ENCODE measurements at regions not wholly inside any gene's neighbourhood (a gene's known extent, or its start where the extent isn't known, plus 50 kb on each side); places are given as distances from the start of the nearest gene placed in this dataset.
"Not testable (repeated sequence)": the region's sequence is repeated elsewhere in the genome, so short reads cannot be mapped to it uniquely, and the experiment has no call there.

DNA sequence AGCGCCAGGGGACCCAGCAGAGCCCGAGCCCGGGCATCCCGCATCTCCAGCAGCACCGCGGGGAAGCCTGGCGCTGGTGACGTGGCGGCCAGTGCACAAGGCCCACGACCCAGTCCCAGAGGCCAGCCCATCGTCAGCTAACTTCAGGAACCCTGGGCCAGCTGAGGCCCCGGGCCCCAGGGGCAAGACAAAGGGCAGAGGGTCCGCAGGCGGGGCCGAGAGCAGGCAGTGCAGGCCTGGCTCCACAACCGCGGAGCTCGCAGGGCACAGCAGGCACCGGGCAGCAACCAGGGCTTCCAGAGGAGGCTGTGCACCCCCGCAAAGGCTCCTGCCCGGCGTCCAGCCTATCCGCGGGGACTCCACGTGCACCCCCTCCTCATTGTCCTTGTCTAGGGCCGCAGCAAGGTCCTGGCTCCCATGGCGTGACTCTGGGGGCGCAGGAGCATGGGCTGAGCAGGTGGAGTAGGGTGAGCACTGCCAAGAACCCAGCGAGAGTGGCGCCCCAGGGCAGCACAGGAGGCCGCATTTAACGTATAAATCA is 352.5 kb downstream of the KCNJ18 start:
- DNase-seq; H3K4me1 Mint-ChIP-seq (ENCODE audit: low read depth, unreplicated experiment); H3K4me3 ChIP-seq (ENCODE audit: low read depth, low read length); H3K9me3 ChIP-seq; H3K36me3 Mint-ChIP-seq (ENCODE audit: insufficient read depth, unreplicated experiment); H3K4me1 ChIP-seq; H3K4me3 Mint-ChIP-seq (ENCODE audit: unreplicated experiment); intact Hi-C loops (cut with micrococcal nuclease; ENCODE audit: unreplicated experiment); H3K9me3 Mint-ChIP-seq (ENCODE audit: unreplicated experiment); H3K27me3 Mint-ChIP-seq (ENCODE audit: insufficient read depth, unreplicated experiment); H3K27me3 ChIP-seq (replicated peaks; ENCODE audit: control insufficient read depth, insufficient read depth, low read length); H3K27ac Mint-ChIP-seq (ENCODE audit: unreplicated experiment); H3K36me3 ChIP-seq (ENCODE audit: control insufficient read depth, insufficient read depth, low read length); BruUV-seq (replicated peaks); POLR2A ChIA-PET; CTCF ChIA-PET: not testable (repeated sequence)

DNA sequence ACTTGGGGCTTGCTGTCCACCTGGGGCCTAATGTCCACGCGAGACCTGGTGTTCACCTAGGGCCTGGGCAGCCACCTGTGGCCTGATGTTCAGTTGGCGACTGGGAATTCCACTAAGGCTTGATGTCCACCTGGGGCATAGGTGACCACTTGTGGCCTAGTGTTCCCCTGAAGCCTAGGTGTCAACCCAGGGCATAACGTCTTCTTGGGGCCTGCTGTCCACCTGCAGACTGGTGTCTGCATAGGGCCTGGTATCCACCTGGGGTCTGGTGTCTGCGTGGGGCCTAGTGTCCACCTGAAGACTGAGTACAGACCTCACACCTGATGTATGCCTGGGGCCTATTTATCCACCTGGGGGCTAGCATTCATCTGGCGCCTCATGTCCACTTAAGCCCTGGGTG is 355.2 kb downstream of the KCNJ18 start:
- CTCF ChIA-PET; POLR2A ChIA-PET; H3K36me3 ChIP-seq (ENCODE audit: control insufficient read depth, insufficient read depth, low read length); H3K9me3 ChIP-seq; H3K36me3 Mint-ChIP-seq (ENCODE audit: insufficient read depth, unreplicated experiment); H3K4me3 ChIP-seq (ENCODE audit: low read depth, low read length); intact Hi-C loops (cut with micrococcal nuclease; ENCODE audit: unreplicated experiment); H3K4me3 Mint-ChIP-seq (ENCODE audit: unreplicated experiment); BruUV-seq (replicated peaks); H3K27ac Mint-ChIP-seq (ENCODE audit: unreplicated experiment); H3K4me1 ChIP-seq; H3K27me3 Mint-ChIP-seq (ENCODE audit: insufficient read depth, unreplicated experiment); H3K9me3 Mint-ChIP-seq (ENCODE audit: unreplicated experiment); DNase-seq; H3K4me1 Mint-ChIP-seq (ENCODE audit: low read depth, unreplicated experiment); H3K27me3 ChIP-seq (replicated peaks; ENCODE audit: control insufficient read depth, insufficient read depth, low read length): not testable (repeated sequence)

DNA sequence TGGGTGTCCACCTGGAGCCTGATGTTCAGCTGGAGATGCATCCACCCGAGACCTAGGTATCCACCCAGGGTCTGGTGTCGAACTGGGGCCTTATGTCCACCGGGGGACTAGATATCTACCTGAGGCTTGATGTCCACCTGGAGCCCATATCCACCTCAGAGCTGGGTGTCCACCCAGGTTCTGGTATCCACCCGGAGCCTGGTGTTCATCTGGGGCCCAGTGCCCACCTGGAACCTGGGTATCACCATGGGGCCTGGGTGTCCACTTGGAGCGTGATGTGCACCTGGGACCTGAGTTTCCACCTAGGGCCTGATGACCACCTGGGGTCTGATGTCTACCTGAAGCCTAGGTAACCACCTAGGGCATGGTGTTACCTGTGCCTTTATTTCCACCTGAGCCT is 355.9 kb downstream of the KCNJ18 start:
- H3K9me3 Mint-ChIP-seq (ENCODE audit: unreplicated experiment); BruUV-seq (replicated peaks); H3K4me3 ChIP-seq (ENCODE audit: low read depth, low read length); H3K36me3 Mint-ChIP-seq (ENCODE audit: insufficient read depth, unreplicated experiment); H3K4me1 Mint-ChIP-seq (ENCODE audit: low read depth, unreplicated experiment); DNase-seq; H3K4me3 Mint-ChIP-seq (ENCODE audit: unreplicated experiment); POLR2A ChIA-PET; H3K27me3 ChIP-seq (replicated peaks; ENCODE audit: control insufficient read depth, insufficient read depth, low read length); H3K4me1 ChIP-seq; H3K27me3 Mint-ChIP-seq (ENCODE audit: insufficient read depth, unreplicated experiment); H3K9me3 ChIP-seq; CTCF ChIA-PET; intact Hi-C loops (cut with micrococcal nuclease; ENCODE audit: unreplicated experiment); H3K36me3 ChIP-seq (ENCODE audit: control insufficient read depth, insufficient read depth, low read length); H3K27ac Mint-ChIP-seq (ENCODE audit: unreplicated experiment): not testable (repeated sequence)

DNA sequence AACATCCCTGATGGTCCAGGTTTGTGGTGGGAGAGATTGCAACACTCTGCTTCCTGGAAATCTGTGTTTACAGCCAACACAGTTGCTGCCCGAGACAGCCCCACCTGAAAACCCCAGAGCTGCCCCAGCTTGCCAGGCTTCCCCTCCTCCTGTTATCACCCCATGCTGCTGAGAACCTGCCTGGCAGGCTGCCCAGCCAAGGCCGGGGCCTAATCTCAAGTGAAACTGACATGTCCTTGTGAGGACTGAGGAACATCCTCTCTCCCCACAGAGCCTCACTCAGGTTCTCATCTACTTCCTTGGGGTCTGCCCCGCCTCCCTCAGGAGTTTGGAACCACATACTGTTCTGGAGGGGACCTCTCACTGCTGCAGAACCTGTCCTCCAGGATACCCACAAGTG is 358.4 kb downstream of the KCNJ18 start:
- H3K36me3 Mint-ChIP-seq (ENCODE audit: insufficient read depth, unreplicated experiment); CTCF ChIA-PET; H3K27me3 ChIP-seq (replicated peaks; ENCODE audit: control insufficient read depth, insufficient read depth, low read length); H3K9me3 ChIP-seq; H3K4me1 ChIP-seq; POLR2A ChIA-PET; H3K27me3 Mint-ChIP-seq (ENCODE audit: insufficient read depth, unreplicated experiment); H3K36me3 ChIP-seq (ENCODE audit: control insufficient read depth, insufficient read depth, low read length); H3K4me1 Mint-ChIP-seq (ENCODE audit: low read depth, unreplicated experiment); BruUV-seq (replicated peaks); intact Hi-C loops (cut with micrococcal nuclease; ENCODE audit: unreplicated experiment); H3K4me3 ChIP-seq (ENCODE audit: low read depth, low read length); H3K4me3 Mint-ChIP-seq (ENCODE audit: unreplicated experiment); H3K27ac Mint-ChIP-seq (ENCODE audit: unreplicated experiment); H3K9me3 Mint-ChIP-seq (ENCODE audit: unreplicated experiment); DNase-seq: not testable (repeated sequence)

DNA sequence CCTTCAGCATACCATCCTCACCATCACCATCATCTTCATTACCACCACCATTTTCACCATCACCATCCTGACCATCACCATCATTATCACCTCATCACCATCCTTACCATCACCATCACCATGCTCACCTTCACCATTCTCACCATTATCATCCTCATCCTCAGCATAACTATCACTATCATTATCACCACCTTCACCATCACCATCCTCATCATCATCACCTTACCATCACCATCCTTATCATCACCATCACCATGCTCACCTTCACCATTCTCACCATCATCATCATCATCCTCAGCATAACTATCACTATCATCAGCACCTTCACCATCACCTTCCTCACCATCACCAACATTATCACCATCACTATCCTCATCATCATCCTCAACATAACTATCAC is 360.4 kb downstream of the KCNJ18 start:
- H3K36me3 Mint-ChIP-seq (ENCODE audit: insufficient read depth, unreplicated experiment); BruUV-seq (replicated peaks); intact Hi-C loops (cut with micrococcal nuclease; ENCODE audit: unreplicated experiment); H3K4me1 Mint-ChIP-seq (ENCODE audit: low read depth, unreplicated experiment); H3K9me3 Mint-ChIP-seq (ENCODE audit: unreplicated experiment); H3K4me1 ChIP-seq; H3K9me3 ChIP-seq; H3K27me3 ChIP-seq (replicated peaks; ENCODE audit: control insufficient read depth, insufficient read depth, low read length); H3K4me3 ChIP-seq (ENCODE audit: low read depth, low read length); H3K27ac Mint-ChIP-seq (ENCODE audit: unreplicated experiment); DNase-seq; H3K36me3 ChIP-seq (ENCODE audit: control insufficient read depth, insufficient read depth, low read length); CTCF ChIA-PET; POLR2A ChIA-PET; H3K27me3 Mint-ChIP-seq (ENCODE audit: insufficient read depth, unreplicated experiment); H3K4me3 Mint-ChIP-seq (ENCODE audit: unreplicated experiment): not testable (repeated sequence)

DNA sequence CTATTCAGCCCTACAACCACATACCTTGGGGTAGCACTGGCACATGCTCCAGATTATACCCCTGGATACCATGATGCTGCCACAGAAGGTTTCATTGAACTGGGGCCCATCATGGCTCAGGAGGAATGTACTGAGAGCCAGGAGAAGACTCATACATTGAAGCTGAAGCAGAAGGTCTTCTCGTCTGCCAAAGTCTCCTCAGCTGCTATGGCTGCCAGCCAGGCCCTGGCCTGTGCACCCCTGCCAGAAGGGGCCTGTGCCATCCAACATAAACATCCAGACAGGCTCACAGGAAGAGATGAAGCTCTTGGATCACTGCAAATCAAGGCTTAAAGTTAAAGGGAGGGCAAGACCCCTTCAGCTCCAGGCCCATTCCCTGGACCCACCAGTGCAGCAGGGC is 364.2 kb downstream of the KCNJ18 start:
- H3K4me1 ChIP-seq; H3K36me3 Mint-ChIP-seq (ENCODE audit: insufficient read depth, unreplicated experiment); H3K9me3 Mint-ChIP-seq (ENCODE audit: unreplicated experiment); H3K36me3 ChIP-seq (ENCODE audit: control insufficient read depth, insufficient read depth, low read length); H3K4me1 Mint-ChIP-seq (ENCODE audit: low read depth, unreplicated experiment); H3K27me3 ChIP-seq (replicated peaks; ENCODE audit: control insufficient read depth, insufficient read depth, low read length); POLR2A ChIA-PET; H3K4me3 Mint-ChIP-seq (ENCODE audit: unreplicated experiment); BruUV-seq (replicated peaks); DNase-seq; H3K9me3 ChIP-seq; H3K4me3 ChIP-seq (ENCODE audit: low read depth, low read length); H3K27me3 Mint-ChIP-seq (ENCODE audit: insufficient read depth, unreplicated experiment); CTCF ChIA-PET; intact Hi-C loops (cut with micrococcal nuclease; ENCODE audit: unreplicated experiment); H3K27ac Mint-ChIP-seq (ENCODE audit: unreplicated experiment): not testable (repeated sequence)

DNA sequence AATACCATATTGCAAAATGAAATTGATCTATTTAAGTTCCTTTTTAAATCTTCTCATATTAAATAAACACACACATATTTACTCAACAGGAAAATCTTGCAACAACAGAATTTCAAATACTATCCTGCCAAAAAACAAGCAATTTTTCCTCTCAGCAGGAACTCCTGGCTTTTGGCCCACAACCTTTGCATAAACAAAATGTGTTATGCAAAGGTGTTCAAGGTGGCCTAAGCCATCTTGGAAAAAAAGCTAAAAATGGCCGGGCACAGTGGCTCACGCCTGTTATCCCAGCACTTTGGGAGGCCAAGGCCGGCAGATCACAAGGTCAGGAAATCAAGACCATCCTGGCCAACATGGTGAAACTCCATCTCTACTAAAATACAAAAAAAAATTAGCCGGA is 383.6 kb downstream of the KCNJ18 start:
- H3K4me1 ChIP-seq; H3K27me3 ChIP-seq (replicated peaks; ENCODE audit: control insufficient read depth, insufficient read depth, low read length); H3K27ac Mint-ChIP-seq (ENCODE audit: unreplicated experiment); H3K9me3 Mint-ChIP-seq (ENCODE audit: unreplicated experiment); DNase-seq; BruUV-seq (replicated peaks); H3K4me3 Mint-ChIP-seq (ENCODE audit: unreplicated experiment); H3K36me3 Mint-ChIP-seq (ENCODE audit: insufficient read depth, unreplicated experiment); H3K36me3 ChIP-seq (ENCODE audit: control insufficient read depth, insufficient read depth, low read length); H3K4me3 ChIP-seq (ENCODE audit: low read depth, low read length); CTCF ChIA-PET; H3K4me1 Mint-ChIP-seq (ENCODE audit: low read depth, unreplicated experiment); H3K27me3 Mint-ChIP-seq (ENCODE audit: insufficient read depth, unreplicated experiment); intact Hi-C loops (cut with micrococcal nuclease; ENCODE audit: unreplicated experiment); POLR2A ChIA-PET; H3K9me3 ChIP-seq: not testable (repeated sequence)
